SU-DHL-6 (cell line): ENCODE measurements at regions not wholly inside any gene's neighbourhood (a gene's known extent, or its start where the extent isn't known, plus 50 kb on each side); places are given as distances from the start of the nearest gene placed in this dataset.

Experiments used
- H2AFZ ChIP-seq: fragments of 200-600 bp; sonication (generic); 2 replicates; pipeline ENCODE4 v1.6.1; 2014; ENCODE audit warnings: low read depth, mild to moderate bottlenecking, moderate library complexity, mixed read lengths, antibody characterized with exemption, low read length; ENCODE audit not compliant: severe bottlenecking
- H3F3A ChIP-seq: fragments of 200-600 bp; shearing (Covaris generic); 2 replicates; pipeline ENCODE4 v1.6.0; 2016; ENCODE audit warnings: antibody characterized with exemption, mild to moderate bottlenecking; ENCODE audit not compliant: insufficient read depth
- H3K27ac ChIP-seq: fragments of 200-600 bp; sonication (generic); 2 replicates; pipeline ENCODE4 v1.5.1; 2016; ENCODE audit warnings: low read depth, mild to moderate bottlenecking, low read length, moderate library complexity, mixed read lengths
- H3K27me3 ChIP-seq: fragments of 200-600 bp; sonication (generic), shearing (Covaris generic); 2 replicates; pipeline ENCODE4 v1.6.0; 2014; ENCODE audit warnings: mild to moderate bottlenecking, low read length
- H3K36me3 ChIP-seq: fragments of 200-600 bp; sonication (generic); 2 replicates; pipeline ENCODE4 v1.6.1; 2014; ENCODE audit warnings: mild to moderate bottlenecking, low read length, mixed read lengths
- H3K4me2 ChIP-seq: fragments of 300-600, 200-600 bp; shearing (Covaris generic), sonication (generic); 2 replicates; pipeline ENCODE4 v1.6.0; 2014; ENCODE audit warnings: low read length, low read depth, mild to moderate bottlenecking; ENCODE audit not compliant: poor library complexity, severe bottlenecking
- H3K4me3 ChIP-seq: fragments of 200-600 bp; sonication (generic); 2 replicates; pipeline ENCODE4 v1.5.1; 2014; ENCODE audit warnings: antibody characterized with exemption, low read length, mild to moderate bottlenecking, mixed read lengths; ENCODE audit not compliant: insufficient read depth, poor library complexity, severe bottlenecking
- H3K79me2 ChIP-seq: fragments of 200-600 bp; sonication (generic); 2 replicates; pipeline ENCODE4 v1.6.1; 2014; ENCODE audit warnings: mild to moderate bottlenecking, low read length, moderate library complexity; ENCODE audit not compliant: insufficient read depth
- H3K9ac ChIP-seq: fragments of 200-600 bp; sonication (generic); 2 replicates; pipeline ENCODE4 v1.7.0; 2014; ENCODE audit warnings: mild to moderate bottlenecking, low read length
- H3K9me2 ChIP-seq: fragments of 200-600 bp; sonication (generic); replicated peaks from 2 replicates; pipeline ENCODE4 v1.6.1; 2014; ENCODE audit warnings: low read length; ENCODE audit not compliant: insufficient read depth
- H3K9me3 ChIP-seq: fragments of 200-600 bp; sonication (generic); 2 replicates; pipeline ENCODE4 v1.6.1; 2014; ENCODE audit warnings: low read length, mixed read lengths; ENCODE audit not compliant: insufficient read depth
- H4K20me1 ChIP-seq: fragments of 200-600 bp; sonication (generic); 2 replicates; pipeline ENCODE4 v1.6.1; 2014; ENCODE audit warnings: low read depth, mild to moderate bottlenecking, antibody characterized with exemption, low read length, moderate library complexity, mixed read lengths
- CTCF ChIP-seq: fragments of 200-600 bp; sonication (generic); IDR thresholded peaks from one replicate; pipeline ENCODE4 v1.5.1; 2017; ENCODE audit warnings: antibody characterized with exemption, mild to moderate bottlenecking, low read length, moderate library complexity; ENCODE audit not compliant: insufficient read depth, poor library complexity, severe bottlenecking
- EZH2phosphoT487 ChIP-seq: fragments of 200-600 bp; sonication (generic), shearing (Covaris generic); conservative IDR thresholded peaks from 2 replicates; pipeline ENCODE4 v1.6.1; 2018; ENCODE audit warnings: mild to moderate bottlenecking, antibody characterized with exemption, low read length, moderate library complexity, mixed read lengths

GRCh38 chr12:70040141-70040540 lies 203.1 kb upstream of the CNOT2 start:
- H3K79me2 ChIP-seq: no peaks in the 10 kb centered on the region
- no peak overlapping the region for H3K4me3 ChIP-seq
- no peak overlapping the region for H3K4me2 ChIP-seq
- no peaks in the 10 kb centered on the region for H3K27me3 ChIP-seq
- no peaks in the 10 kb centered on the region for H3K36me3 ChIP-seq
- TF ChIP-seq CTCF (no peak), EZH2phosphoT487 (no peak)
- H4K20me1 ChIP-seq: no peaks in the 10 kb centered on the region
- H3K27ac ChIP-seq: no peak overlapping the region
- no peaks in the 10 kb centered on the region for H3F3A ChIP-seq
- H3K9me2 ChIP-seq: no peaks in the 10 kb centered on the region
- H3K9me3 ChIP-seq: no peaks in the 10 kb centered on the region
- H3K9ac ChIP-seq: no peak overlapping the region
- H2AFZ ChIP-seq: no peak overlapping the region

- Histone ChIP-seq H3K9me3 (no peaks in the 10 kb centered on the region), H3K36me3 (no peaks in the 10 kb centered on the region), H2AFZ (no peak overlapping the region), H3F3A (no peaks in the 10 kb centered on the region), H3K9me2 (no peaks in the 10 kb centered on the region), H3K27ac (no peak overlapping the region), H3K4me3 (no peak overlapping the region), H3K9ac (no peak overlapping the region), H3K79me2 (no peaks in the 10 kb centered on the region), H4K20me1 (no peaks in the 10 kb centered on the region), H3K27me3 (no peaks in the 10 kb centered on the region), H3K4me2 (no peak overlapping the region)
- TF ChIP-seq CTCF (no peak), EZH2phosphoT487 (no peak)
Measured at GRCh38 chr12:70042675-70043074, 200.6 kb upstream of the CNOT2 start.

GRCh38 chr12:70043490-70044138 lies 199.6 kb upstream of the CNOT2 start:
- Histone ChIP-seq H3K36me3 (no peaks in the 10 kb centered on the region), H3K9me2 (no peaks in the 10 kb centered on the region), H3K9ac (no peak overlapping the region), H3K4me2 (no peak overlapping the region), H4K20me1 (no peaks in the 10 kb centered on the region), H3K9me3 (no peaks in the 10 kb centered on the region), H3F3A (no peaks in the 10 kb centered on the region), H3K79me2 (no peaks in the 10 kb centered on the region), H3K27me3 (no peaks in the 10 kb centered on the region), H2AFZ (no peak overlapping the region), H3K27ac (no peak overlapping the region), H3K4me3 (no peak overlapping the region)
- TF ChIP-seq CTCF: no peak
- TF ChIP-seq EZH2phosphoT487: no peak
